CD4-positive, CD25-positive, alpha-beta regulatory T cell (primary cell): ENCODE measurements at regions not wholly inside any gene's neighbourhood (a gene's known extent, or its start where the extent isn't known, plus 50 kb on each side); places are given as distances from the start of the nearest gene placed in this dataset.

Experiments used
- ATAC-seq, 2 donors: fragments of 150-1000 bp; cut with Tn5 transposase; one replicate each; pipeline ENCODE4 v1.10.0; 2021; ENCODE audit warnings: low read depth in 2 of 2, moderate number of reproducible peaks in 2 of 2, moderate library complexity in 1 of 2
- DNase-seq, 3 donors: peaks; one replicate each; pipeline versions ENCODE4 v3.0.0 to v3.0.0-alpha.2; 2012 to 2022; ENCODE audit warnings: mixed read lengths in 1 of 3
- H3K27ac ChIP-seq: one replicate; pipeline ENCODE4 v1.7.0; 2013; ENCODE audit warnings: mild to moderate bottlenecking, low read length; ENCODE audit not compliant: insufficient read depth, poor library complexity, severe bottlenecking
- H3K27me3 ChIP-seq: one replicate; pipeline ENCODE4 v1.7.0; 2013; ENCODE audit warnings: low read length; ENCODE audit not compliant: control insufficient read depth, insufficient read depth
- H3K36me3 ChIP-seq: one replicate; pipeline ENCODE4 v1.7.0; 2013; ENCODE audit warnings: mild to moderate bottlenecking, low read length, moderate library complexity; ENCODE audit not compliant: control insufficient read depth, insufficient read depth
- H3K4me1 ChIP-seq: 2 replicates; pipeline ENCODE4 v1.7.0; 2013; ENCODE audit warnings: mild to moderate bottlenecking, low read length; ENCODE audit not compliant: insufficient read depth, control insufficient read depth, poor library complexity, severe bottlenecking
- H3K4me3 ChIP-seq: one replicate; pipeline ENCODE4 v1.7.0; 2013; ENCODE audit warnings: low read depth, mild to moderate bottlenecking, low read length, moderate library complexity
- H3K9me3 ChIP-seq, 2 experiments: 1 replicate in 1 of 2; 2 replicates in 1 of 2; pipeline ENCODE4 v1.7.0; 2013; ENCODE audit warnings: low read length in 2 of 2, mild to moderate bottlenecking in 1 of 2, moderate library complexity in 1 of 2; ENCODE audit not compliant: control insufficient read depth in 2 of 2
- H3K27ac Mint-ChIP-seq, 3 donors: one replicate each; pipeline ENCODE4 v1.8.0; 2020 to 2022; ENCODE audit warnings: mild to moderate bottlenecking in 3 of 3, mixed read lengths in 3 of 3, moderate library complexity in 2 of 3
- H3K27me3 Mint-ChIP-seq: one replicate; pipeline ENCODE4 v1.8.0; 2022; ENCODE audit warnings: mild to moderate bottlenecking, mixed read lengths
- H3K36me3 Mint-ChIP-seq: one replicate; pipeline ENCODE4 v1.8.0; 2020; ENCODE audit warnings: mixed read lengths
- H3K4me1 Mint-ChIP-seq, 4 donors: one replicate each; pipeline ENCODE4 v1.8.0; 2020 to 2022; ENCODE audit warnings: mixed read lengths in 4 of 4, mild to moderate bottlenecking in 1 of 4
- H3K4me3 Mint-ChIP-seq, 4 donors: one replicate each; pipeline ENCODE4 v1.8.0; 2020 to 2022; ENCODE audit warnings: mild to moderate bottlenecking in 4 of 4, mixed read lengths in 4 of 4, moderate library complexity in 3 of 4
- H3K9me3 Mint-ChIP-seq, 7 donors: one replicate each; pipeline ENCODE4 v1.8.0; 2020 to 2022; ENCODE audit warnings: mixed read lengths in 7 of 7, mild to moderate bottlenecking in 3 of 7, moderate library complexity in 2 of 7

DNA sequence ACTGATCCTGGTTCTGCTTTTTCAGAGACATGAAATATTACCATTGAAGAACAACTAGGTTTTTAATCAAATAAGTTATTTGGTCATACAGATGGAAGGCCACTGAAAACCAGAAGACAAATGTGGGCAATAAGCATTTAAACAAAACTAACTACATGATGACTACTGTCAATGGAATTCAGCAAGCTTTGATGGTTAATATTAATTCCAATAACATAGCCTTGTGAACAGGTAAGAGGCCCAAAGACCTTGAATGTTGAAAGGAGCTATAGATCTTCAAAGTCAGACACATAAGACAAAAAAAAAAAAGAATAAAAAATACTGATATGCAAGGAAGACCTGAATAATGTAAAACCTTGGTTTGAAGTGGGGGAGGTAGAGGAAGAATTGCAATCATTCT lies 1955.6 kb upstream of the CELF4 start:
- H3K9me3 Mint-ChIP-seq = peaks cover 0 to 9% (median 0%) of the 10 kb centered on the region in 7 donors
- H3K36me3 ChIP-seq = no peaks in the 10 kb centered on the region
- DNase-seq (no peak), ATAC-seq (no peak)
- H3K4me3 Mint-ChIP-seq = no peak overlapping the region
- H3K9me3 ChIP-seq = no peaks in the 10 kb centered on the region
- H3K4me3 ChIP-seq = no peak overlapping the region
- H3K36me3 Mint-ChIP-seq = no peaks in the 10 kb centered on the region
- H3K4me1 ChIP-seq = no peaks in the 10 kb centered on the region
- H3K27me3 ChIP-seq = no peaks in the 10 kb centered on the region
- no peaks in the 10 kb centered on the region for H3K4me1 Mint-ChIP-seq
- H3K27ac Mint-ChIP-seq = no peak overlapping the region
- H3K27me3 Mint-ChIP-seq = no peaks in the 10 kb centered on the region
- no peak overlapping the region for H3K27ac ChIP-seq

DNA sequence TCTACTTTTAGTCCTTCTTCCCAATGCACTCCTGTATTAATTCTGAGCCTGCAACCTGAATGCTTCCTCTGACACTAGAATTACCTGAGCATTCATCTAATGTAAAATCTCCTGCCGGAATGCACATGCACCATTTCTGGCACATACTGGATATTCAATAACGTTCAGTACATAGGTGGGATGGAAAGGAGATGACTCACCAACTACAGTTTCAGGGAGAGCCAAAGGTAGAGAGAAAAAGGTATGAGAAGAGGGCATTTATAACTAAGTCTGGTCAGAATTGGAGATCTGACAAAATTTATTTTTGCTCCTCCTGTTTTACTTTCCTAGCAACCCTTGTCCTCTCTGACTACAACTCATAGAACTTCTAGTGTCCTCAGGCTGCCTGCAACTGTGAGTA lies 1954.1 kb upstream of the CELF4 start:
- H3K27me3 ChIP-seq = no peaks in the 10 kb centered on the region
- H3K27ac Mint-ChIP-seq = no peak overlapping the region
- DNase-seq (no peak), ATAC-seq (no peak)
- H3K4me1 Mint-ChIP-seq = no peaks in the 10 kb centered on the region
- no peaks in the 10 kb centered on the region for H3K27me3 Mint-ChIP-seq
- H3K36me3 Mint-ChIP-seq = no peaks in the 10 kb centered on the region
- no peaks in the 10 kb centered on the region for H3K9me3 ChIP-seq
- H3K9me3 Mint-ChIP-seq = peaks cover 0 to 9% (median 2%) of the 10 kb centered on the region in 7 donors
- H3K4me1 ChIP-seq = no peaks in the 10 kb centered on the region
- no peaks in the 10 kb centered on the region for H3K36me3 ChIP-seq
- no peak overlapping the region for H3K4me3 ChIP-seq
- H3K27ac ChIP-seq = no peak overlapping the region
- H3K4me3 Mint-ChIP-seq = no peak overlapping the region

DNA sequence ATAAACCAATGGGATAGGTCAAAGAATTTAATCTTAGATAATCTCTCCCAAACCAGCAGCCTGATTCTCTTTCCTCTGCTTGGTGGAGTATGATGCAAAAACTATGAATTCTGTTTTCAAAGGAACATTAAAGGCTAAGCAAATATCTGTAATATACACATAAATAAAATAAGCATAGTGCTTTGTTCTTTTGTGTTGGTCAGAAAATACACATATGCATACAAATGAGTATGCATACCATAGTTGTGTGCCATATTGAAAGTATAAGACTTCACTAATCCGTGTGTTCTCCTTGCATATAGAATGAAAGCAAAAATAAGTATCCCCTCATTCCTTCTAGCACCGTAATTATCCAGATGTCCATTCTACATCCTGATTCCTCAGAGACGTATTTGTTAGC lies 1949.7 kb upstream of the CELF4 start:
- H3K27ac ChIP-seq = no peak overlapping the region
- H3K4me1 ChIP-seq = no peaks in the 10 kb centered on the region
- H3K9me3 ChIP-seq = no peaks in the 10 kb centered on the region
- no peaks in the 10 kb centered on the region for H3K27me3 Mint-ChIP-seq
- no peak overlapping the region for H3K27ac Mint-ChIP-seq
- no peaks in the 10 kb centered on the region for H3K27me3 ChIP-seq
- H3K4me3 ChIP-seq = no peak overlapping the region
- no peaks in the 10 kb centered on the region for H3K36me3 Mint-ChIP-seq
- no peak overlapping the region for H3K4me3 Mint-ChIP-seq
- no peak for ATAC-seq
- H3K4me1 Mint-ChIP-seq = no peaks in the 10 kb centered on the region
- DNase-seq = no peak
- no peaks in the 10 kb centered on the region for H3K36me3 ChIP-seq
- H3K9me3 Mint-ChIP-seq = peaks cover 0 to 9% (median 3%) of the 10 kb centered on the region in 7 donors

DNA sequence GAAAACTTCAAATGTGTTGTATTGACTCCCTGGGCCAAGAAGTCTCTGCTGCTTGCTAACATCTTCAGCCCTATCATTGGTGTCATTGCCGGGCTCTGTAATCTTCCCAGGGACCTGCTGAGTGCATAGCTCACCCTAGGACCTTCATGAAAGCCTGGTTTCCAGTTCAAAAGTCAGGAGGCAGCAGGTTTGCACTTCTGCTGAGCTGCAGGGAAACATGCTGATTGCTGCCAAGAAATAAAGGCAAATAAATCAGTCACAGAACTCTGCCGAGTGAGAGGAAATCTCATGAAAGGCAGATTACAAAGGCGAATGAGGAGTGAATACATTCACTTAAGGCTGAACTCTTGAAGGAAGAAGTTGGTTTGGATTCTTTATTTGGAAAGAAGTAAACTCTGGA lies 1947.6 kb upstream of the CELF4 start:
- no peak for ATAC-seq
- Histone ChIP-seq H3K27ac (no peak overlapping the region), H3K27me3 (no peaks in the 10 kb centered on the region), H3K36me3 (no peaks in the 10 kb centered on the region), H3K4me3 (no peak overlapping the region), H3K4me1 (no peaks in the 10 kb centered on the region), H3K9me3 (no peaks in the 10 kb centered on the region)
- H3K27me3 Mint-ChIP-seq = no peaks in the 10 kb centered on the region
- no peak overlapping the region for H3K27ac Mint-ChIP-seq
- no peak overlapping the region for H3K4me3 Mint-ChIP-seq
- no peaks in the 10 kb centered on the region for H3K36me3 Mint-ChIP-seq
- no peaks in the 10 kb centered on the region for H3K4me1 Mint-ChIP-seq
- no peak for DNase-seq
- H3K9me3 Mint-ChIP-seq = peaks cover 0 to 9% (median 3%) of the 10 kb centered on the region in 7 donors

DNA sequence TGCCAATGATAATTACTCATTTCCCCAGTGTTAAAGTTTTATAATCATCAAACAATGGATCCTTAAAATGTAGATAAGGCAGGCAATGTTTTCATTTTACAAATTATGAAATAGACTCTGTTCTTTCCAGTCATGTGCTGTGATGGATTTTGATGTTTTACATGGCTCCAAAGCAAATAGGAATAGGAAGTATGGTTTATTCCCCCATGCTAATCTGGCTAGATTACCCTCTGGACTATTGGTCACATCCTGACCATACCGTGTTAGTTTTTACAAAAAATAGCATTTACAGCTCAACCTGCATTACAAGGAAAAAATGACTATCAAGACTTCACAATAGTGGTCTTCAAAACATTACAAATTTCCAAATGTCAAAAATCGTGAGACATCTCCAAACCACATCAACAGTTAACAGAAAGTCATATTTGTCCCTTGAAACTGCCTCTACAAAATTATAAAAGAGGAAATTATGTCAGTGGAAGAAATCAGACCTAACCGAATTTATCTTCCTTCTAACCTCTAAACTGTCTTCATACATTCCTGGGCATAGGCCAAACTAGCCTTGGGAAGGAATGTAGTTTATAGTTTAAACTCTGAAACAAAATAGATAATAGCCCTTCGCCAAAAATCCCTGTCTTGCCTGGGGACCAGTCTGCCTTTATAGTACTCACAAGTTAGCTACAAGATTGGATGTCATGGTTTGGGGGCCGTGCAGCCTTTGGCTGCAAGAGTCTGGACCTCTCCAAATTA lies 1941.2 kb upstream of the CELF4 start:
- H3K27me3 Mint-ChIP-seq = no peaks in the 10 kb centered on the region
- H3K36me3 Mint-ChIP-seq = no peaks in the 10 kb centered on the region
- H3K4me1 Mint-ChIP-seq = no peaks in the 10 kb centered on the region
- no peak overlapping the region for H3K4me3 Mint-ChIP-seq
- no peak for ATAC-seq
- Histone ChIP-seq H3K36me3 (no peaks in the 10 kb centered on the region), H3K4me1 (no peaks in the 10 kb centered on the region), H3K27ac (no peak overlapping the region), H3K27me3 (no peaks in the 10 kb centered on the region), H3K9me3 (no peaks in the 10 kb centered on the region), H3K4me3 (no peak overlapping the region)
- DNase-seq = no peak
- H3K9me3 Mint-ChIP-seq = peaks cover 3 to 15% (median 8%) of the 10 kb centered on the region in 7 donors
- no peak overlapping the region for H3K27ac Mint-ChIP-seq

DNA sequence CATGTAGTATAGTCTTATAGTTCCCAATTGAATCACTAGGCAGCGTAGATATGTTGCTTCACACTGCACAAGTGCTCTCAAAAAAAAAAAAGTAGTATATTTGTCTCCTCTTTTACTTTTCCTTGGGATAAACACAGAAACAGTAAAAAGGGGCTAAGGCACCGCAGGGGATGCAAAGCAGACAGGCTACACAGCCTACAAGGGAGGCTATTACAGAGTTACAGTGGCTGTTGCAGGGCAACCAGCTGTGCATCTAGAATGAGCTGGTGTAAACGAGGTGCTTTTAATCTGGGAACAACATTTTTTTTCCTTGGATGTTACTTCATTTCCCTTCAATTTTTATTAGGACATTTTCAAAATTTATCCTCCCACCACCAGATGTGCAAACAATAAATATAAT lies 1934.7 kb upstream of the CELF4 start:
- no peaks in the 10 kb centered on the region for H3K4me1 Mint-ChIP-seq
- H3K4me1 ChIP-seq = no peaks in the 10 kb centered on the region
- H3K27ac Mint-ChIP-seq = no peak overlapping the region
- H3K27me3 ChIP-seq = no peaks in the 10 kb centered on the region
- H3K27ac ChIP-seq = no peak overlapping the region
- H3K9me3 ChIP-seq = no peaks in the 10 kb centered on the region
- H3K4me3 ChIP-seq = no peak overlapping the region
- H3K36me3 Mint-ChIP-seq = no peaks in the 10 kb centered on the region
- DNase-seq (no peak), ATAC-seq (no peak)
- H3K4me3 Mint-ChIP-seq = no peak overlapping the region
- peaks cover 0 to 20% (median 7%) of the 10 kb centered on the region in 7 donors for H3K9me3 Mint-ChIP-seq
- no peaks in the 10 kb centered on the region for H3K27me3 Mint-ChIP-seq
- no peaks in the 10 kb centered on the region for H3K36me3 ChIP-seq

DNA sequence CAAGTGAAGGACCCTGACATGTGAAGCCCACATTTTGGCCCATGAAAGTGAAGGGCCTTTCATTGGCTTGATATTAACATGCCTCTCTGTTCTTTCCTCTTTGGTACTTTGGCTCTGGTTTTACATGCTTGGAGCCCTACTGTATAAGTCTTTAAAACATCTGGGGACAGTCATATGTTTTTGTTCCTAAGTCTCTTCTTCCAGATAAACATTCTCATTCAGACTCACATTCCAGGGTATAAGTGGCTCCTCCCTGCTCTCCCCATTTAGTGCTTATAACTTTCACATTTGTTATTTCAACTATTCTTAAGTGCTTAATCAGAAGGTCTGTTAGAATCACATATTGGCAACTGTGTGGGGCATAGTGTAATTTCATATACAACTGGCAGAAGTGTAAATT lies 1932.2 kb upstream of the CELF4 start:
- Histone ChIP-seq H3K4me1 (no peaks in the 10 kb centered on the region), H3K27ac (no peak overlapping the region), H3K36me3 (no peaks in the 10 kb centered on the region), H3K4me3 (no peak overlapping the region), H3K27me3 (no peaks in the 10 kb centered on the region), H3K9me3 (no peaks in the 10 kb centered on the region)
- Mint-ChIP-seq H3K4me3 (no peak overlapping the region), H3K36me3 (no peaks in the 10 kb centered on the region), H3K27me3 (no peaks in the 10 kb centered on the region), H3K4me1 (no peaks in the 10 kb centered on the region), H3K9me3 (peaks cover 0 to 23% (median 5%) of the 10 kb centered on the region in 7 donors), H3K27ac (no peak overlapping the region)
- DNase-seq = no peak
- no peak for ATAC-seq

DNA sequence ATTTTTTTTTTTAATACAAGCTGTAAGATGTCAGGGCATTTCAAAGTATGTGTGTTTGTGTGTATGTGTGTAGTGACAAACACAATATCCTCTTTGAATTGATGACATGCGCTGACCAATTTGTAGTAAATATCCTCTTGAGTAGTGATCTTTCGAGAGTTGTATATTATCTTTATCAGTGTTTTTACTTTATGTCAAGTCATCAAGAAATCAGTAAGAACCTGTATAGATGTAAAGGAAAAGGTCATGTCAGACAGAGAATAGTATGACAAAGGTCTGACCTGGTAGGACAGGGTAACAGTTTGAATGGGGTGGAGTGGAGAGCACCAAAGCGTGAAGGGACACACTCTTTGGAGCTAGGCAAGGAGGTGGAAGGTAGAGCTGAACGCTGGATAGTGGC lies 1931.4 kb upstream of the CELF4 start:
- no peaks in the 10 kb centered on the region for H3K36me3 ChIP-seq
- Mint-ChIP-seq H3K4me1 (no peaks in the 10 kb centered on the region), H3K36me3 (no peaks in the 10 kb centered on the region), H3K4me3 (no peak overlapping the region), H3K27me3 (no peaks in the 10 kb centered on the region), H3K9me3 (peaks cover 0 to 17% (median 7%) of the 10 kb centered on the region in 7 donors), H3K27ac (no peak overlapping the region)
- DNase-seq (no peak), ATAC-seq (no peak)
- no peak overlapping the region for H3K27ac ChIP-seq
- no peaks in the 10 kb centered on the region for H3K27me3 ChIP-seq
- no peaks in the 10 kb centered on the region for H3K4me1 ChIP-seq
- no peak overlapping the region for H3K4me3 ChIP-seq
- H3K9me3 ChIP-seq = no peaks in the 10 kb centered on the region
